Ishikawa (cell line): ENCODE measurements at regions not wholly inside any gene's neighbourhood (a gene's known extent, or its start where the extent isn't known, plus 50 kb on each side); places are given as distances from the start of the nearest gene placed in this dataset.

Experiments
- CEBPB ChIP-seq: IDR thresholded peaks from 2 replicates; pipeline ENCODE4 v1.6.1; 2012
- CREB1 ChIP-seq: IDR thresholded peaks from 2 replicates; pipeline ENCODE4 v1.6.1; 2012; ENCODE audit warnings: low read depth
- EGR1 ChIP-seq: IDR thresholded peaks from 2 replicates; pipeline ENCODE4 v1.6.1; 2012
- EP300 ChIP-seq: IDR thresholded peaks from 2 replicates; pipeline ENCODE4 v1.6.1; 2012; ENCODE audit warnings: borderline replicate concordance
- FOXM1 ChIP-seq: IDR thresholded peaks from 2 replicates; pipeline ENCODE4 v1.6.1; 2012; ENCODE audit warnings: low read depth, borderline replicate concordance
- NFIC ChIP-seq: IDR thresholded peaks from 2 replicates; pipeline ENCODE4 v1.6.1; 2012
- RAD21 ChIP-seq: IDR thresholded peaks from 2 replicates; pipeline ENCODE4 v1.6.1; 2012; ENCODE audit warnings: low read depth
- TAF1 ChIP-seq: IDR thresholded peaks from 2 replicates; pipeline ENCODE4 v1.6.1; 2012; ENCODE audit warnings: low read depth, mild to moderate bottlenecking
- TCF12 ChIP-seq: IDR thresholded peaks from 2 replicates; pipeline ENCODE4 v1.6.1; 2012; ENCODE audit warnings: low read depth
- TEAD4 ChIP-seq: IDR thresholded peaks from 2 replicates; pipeline ENCODE4 v1.6.1; 2012
- YY1 ChIP-seq: IDR thresholded peaks from 2 replicates; pipeline ENCODE4 v1.6.1; 2012; ENCODE audit warnings: low read depth
- ZBTB7A ChIP-seq: IDR thresholded peaks from 2 replicates; pipeline ENCODE4 v1.6.1; 2012; ENCODE audit warnings: low read depth
- TF ChIP-seq, protein P1 (sequence below): IDR thresholded peaks from 2 replicates; pipeline ENCODE4 v1.6.1; 2012; ENCODE audit warnings: low read depth, mild to moderate bottlenecking
- TF ChIP-seq, protein P2 (sequence below): IDR thresholded peaks from 2 replicates; pipeline ENCODE4 v1.6.1; 2012
- TF ChIP-seq, protein P3 (sequence below): IDR thresholded peaks from 2 replicates; pipeline ENCODE4 v1.6.1; 2012

DNA sequence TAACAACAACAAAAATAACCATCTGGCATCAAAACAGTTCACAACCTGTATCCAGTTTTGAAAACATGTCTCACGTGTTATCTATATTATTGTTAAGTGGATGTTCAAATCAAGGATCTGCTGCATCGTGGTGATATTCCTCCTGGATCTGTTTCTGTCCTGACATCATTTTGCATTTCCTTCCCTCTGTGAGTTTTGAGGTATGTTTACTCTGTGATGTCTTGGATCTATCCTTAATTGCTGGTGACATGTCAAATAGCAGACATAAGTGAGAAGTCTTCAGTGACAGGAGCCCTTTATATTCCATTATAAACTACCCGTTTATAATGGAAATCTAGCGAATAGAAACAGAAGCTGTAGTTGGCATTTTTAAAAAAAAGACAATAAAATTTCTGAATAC, 381.8 kb upstream of the NOX3 start:
- TF ChIP-seq, protein P1, sequence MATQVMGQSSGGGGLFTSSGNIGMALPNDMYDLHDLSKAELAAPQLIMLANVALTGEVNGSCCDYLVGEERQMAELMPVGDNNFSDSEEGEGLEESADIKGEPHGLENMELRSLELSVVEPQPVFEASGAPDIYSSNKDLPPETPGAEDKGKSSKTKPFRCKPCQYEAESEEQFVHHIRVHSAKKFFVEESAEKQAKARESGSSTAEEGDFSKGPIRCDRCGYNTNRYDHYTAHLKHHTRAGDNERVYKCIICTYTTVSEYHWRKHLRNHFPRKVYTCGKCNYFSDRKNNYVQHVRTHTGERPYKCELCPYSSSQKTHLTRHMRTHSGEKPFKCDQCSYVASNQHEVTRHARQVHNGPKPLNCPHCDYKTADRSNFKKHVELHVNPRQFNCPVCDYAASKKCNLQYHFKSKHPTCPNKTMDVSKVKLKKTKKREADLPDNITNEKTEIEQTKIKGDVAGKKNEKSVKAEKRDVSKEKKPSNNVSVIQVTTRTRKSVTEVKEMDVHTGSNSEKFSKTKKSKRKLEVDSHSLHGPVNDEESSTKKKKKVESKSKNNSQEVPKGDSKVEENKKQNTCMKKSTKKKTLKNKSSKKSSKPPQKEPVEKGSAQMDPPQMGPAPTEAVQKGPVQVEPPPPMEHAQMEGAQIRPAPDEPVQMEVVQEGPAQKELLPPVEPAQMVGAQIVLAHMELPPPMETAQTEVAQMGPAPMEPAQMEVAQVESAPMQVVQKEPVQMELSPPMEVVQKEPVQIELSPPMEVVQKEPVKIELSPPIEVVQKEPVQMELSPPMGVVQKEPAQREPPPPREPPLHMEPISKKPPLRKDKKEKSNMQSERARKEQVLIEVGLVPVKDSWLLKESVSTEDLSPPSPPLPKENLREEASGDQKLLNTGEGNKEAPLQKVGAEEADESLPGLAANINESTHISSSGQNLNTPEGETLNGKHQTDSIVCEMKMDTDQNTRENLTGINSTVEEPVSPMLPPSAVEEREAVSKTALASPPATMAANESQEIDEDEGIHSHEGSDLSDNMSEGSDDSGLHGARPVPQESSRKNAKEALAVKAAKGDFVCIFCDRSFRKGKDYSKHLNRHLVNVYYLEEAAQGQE, result no peak
- TF ChIP-seq CREB1 (no peak), EGR1 (no peak), TAF1 (no peak), TEAD4 (no peak)
- TF ChIP-seq, protein P2, sequence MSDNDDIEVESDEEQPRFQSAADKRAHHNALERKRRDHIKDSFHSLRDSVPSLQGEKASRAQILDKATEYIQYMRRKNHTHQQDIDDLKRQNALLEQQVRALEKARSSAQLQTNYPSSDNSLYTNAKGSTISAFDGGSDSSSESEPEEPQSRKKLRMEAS, result no peak

DNA sequence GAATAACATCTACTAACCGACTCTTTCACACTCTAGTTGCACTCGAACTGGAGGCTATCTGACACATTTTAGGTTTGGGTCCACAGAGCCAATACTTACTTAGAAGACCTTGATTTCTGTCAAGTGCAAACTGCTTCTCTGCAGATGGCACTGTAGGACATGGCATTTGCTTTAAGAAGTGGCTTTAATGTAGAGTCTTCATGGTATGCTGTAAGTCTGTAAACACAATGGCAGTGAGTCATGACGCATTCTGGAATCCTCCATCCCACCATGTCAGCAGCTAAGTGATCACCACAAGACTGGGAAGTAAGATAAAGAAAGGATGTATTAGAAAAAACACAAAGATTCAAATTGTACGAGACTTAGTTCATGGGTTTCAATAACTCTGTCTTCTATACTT, 377.0 kb upstream of the NOX3 start:
- no peak for TF ChIP-seq EGR1
- TF ChIP-seq TEAD4, result no peak

DNA sequence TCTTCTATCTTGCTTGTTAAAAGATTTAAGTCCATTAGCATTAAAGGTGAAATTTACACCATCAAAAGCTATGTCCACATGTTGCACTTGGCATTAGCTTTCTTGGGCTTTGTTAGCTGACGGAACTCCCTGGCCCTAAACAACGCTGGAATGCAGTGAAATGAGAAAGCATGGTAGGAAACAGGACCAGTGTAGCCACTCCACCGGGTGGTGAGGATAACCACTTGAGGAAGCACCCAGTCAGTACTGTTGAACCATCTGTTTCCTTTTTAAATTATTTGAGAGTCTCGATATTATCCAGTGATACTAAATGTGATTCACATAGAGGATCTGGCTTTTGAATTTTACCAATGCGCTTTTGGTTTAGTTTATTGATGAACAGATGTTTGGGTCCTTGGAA, 374.9 kb upstream of the NOX3 start:
- TF ChIP-seq CREB1 (no peak), CEBPB (no peak), FOXM1 (no peak), NFIC (no peak), YY1 (no peak), EP300 (no peak), TCF12 (no peak), TAF1 (no peak), TEAD4 (no peak), ZBTB7A (no peak), EGR1 (no peak), RAD21 (no peak)
- TF ChIP-seq, protein P1, result no peak
- TF ChIP-seq, protein P3, sequence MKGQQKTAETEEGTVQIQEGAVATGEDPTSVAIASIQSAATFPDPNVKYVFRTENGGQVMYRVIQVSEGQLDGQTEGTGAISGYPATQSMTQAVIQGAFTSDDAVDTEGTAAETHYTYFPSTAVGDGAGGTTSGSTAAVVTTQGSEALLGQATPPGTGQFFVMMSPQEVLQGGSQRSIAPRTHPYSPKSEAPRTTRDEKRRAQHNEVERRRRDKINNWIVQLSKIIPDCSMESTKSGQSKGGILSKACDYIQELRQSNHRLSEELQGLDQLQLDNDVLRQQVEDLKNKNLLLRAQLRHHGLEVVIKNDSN, result no peak
- TF ChIP-seq, protein P2, result no peak

DNA sequence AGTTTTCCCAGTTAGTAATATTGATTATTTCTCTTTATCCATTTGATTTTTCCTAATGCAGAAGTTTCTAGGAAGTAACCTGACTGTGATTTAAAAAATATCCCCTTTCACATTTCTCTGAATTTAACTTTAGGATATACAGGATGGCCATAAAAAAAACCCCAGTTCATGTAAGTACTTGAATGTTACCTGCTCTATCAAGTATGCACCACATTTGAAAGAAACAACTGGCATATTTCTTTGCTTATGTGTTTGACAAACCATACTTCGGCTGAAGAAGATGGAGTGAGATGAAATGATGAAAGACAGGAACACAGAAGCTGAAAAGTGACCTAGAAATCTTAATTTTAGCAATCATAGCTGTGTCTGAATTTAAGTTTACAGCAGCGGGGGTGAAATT, 374.0 kb upstream of the NOX3 start:
- TF ChIP-seq, protein P3, result no peak
- TF ChIP-seq TAF1, result no peak
- TF ChIP-seq, protein P2, result no peak
- no peak for TF ChIP-seq RAD21
- TF ChIP-seq TCF12, result no peak
- TF ChIP-seq YY1, result no peak
- TF ChIP-seq CEBPB, result no peak
- no peak for TF ChIP-seq TEAD4
- TF ChIP-seq, protein P1, result no peak
- no peak for TF ChIP-seq NFIC
- TF ChIP-seq FOXM1, result no peak
- no peak for TF ChIP-seq EP300
- no peak for TF ChIP-seq ZBTB7A
- TF ChIP-seq CREB1, result no peak
- no peak for TF ChIP-seq EGR1

DNA sequence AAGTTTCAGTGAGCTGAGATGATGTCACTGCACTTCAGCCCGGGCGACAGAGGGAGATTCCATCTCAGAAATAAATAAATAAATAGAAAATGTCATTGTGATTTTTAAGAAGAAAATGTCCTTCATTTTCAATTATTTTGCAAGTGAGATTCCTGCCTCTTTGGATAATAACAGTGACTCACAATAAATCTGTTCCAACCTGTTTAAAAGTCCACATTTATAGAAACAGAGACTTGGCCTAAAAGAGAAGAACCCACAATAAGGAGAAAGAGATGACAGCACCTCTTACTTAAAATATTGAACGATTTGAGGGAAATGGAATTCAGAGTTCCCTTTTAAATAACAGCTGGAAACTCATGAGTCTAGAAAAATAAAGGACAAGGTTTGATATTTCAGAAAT, 373.4 kb upstream of the NOX3 start:
- TF ChIP-seq RAD21 (no peak), TEAD4 (no peak), EGR1 (no peak), CREB1 (no peak), EP300 (no peak), NFIC (no peak)
